GM21367 (cell line): ENCODE measurements at regions not wholly inside any gene's neighbourhood (a gene's known extent, or its start where the extent isn't known, plus 50 kb on each side); places are given as distances from the start of the nearest gene placed in this dataset.

Experiments used
- ATAC-seq: cut with Tn5 transposase; IDR thresholded peaks from one replicate; pipeline ENCODE4 v1.9.1; 2021; ENCODE audit not compliant: unreplicated experiment

DNA sequence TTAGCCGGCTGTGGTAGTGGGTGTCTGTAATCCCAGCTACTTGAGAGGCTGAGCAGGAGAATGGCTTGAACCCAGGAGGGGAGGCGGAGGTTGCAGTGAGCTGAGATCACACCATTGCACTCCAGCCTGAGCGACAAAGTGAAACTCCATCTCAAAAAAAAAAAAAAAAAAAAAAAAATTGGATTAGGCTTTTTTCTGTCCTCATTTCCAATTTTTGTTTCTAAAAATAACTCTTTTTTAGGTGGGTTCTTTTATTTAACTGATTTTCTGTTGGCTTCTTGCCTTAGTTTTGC lies 863.7 kb downstream of the LRFN5 start:
- no peak for ATAC-seq

DNA sequence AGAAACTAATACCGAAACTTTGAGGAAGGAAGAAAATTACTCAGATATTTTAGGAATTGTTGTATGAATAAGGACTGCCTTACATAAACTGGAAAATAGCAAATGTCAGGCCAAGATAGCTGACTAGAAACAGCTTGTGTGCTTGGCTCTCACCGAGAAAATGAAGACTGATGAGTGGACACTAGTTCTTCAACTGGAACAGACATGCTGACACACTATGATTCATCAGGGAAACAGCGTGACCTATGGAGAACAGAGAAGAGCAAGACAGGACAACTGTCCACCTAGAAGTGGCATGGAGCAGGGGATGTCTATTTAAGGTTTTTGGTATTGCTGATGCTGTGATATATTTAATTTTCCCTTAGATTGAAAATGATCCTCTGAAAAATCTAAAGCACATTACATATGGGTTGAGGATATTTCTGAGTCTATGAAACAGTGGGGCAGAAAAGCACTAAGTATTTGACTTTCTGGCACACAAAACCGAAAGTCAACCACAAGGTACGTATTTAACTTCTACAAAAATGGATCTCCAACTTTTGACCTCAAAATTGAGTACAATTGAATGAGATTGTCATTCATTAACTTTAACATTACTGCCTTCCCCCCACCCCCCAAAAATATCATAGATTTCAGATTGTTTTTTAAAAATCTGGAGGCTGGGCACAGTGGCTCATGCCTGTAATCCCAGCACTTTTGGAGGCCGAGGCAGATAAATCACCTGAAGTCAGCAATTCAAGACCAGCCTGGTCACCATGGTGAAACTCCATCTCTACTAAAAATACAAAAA lies 863.2 kb downstream of the LRFN5 start:
- no peak for ATAC-seq

DNA sequence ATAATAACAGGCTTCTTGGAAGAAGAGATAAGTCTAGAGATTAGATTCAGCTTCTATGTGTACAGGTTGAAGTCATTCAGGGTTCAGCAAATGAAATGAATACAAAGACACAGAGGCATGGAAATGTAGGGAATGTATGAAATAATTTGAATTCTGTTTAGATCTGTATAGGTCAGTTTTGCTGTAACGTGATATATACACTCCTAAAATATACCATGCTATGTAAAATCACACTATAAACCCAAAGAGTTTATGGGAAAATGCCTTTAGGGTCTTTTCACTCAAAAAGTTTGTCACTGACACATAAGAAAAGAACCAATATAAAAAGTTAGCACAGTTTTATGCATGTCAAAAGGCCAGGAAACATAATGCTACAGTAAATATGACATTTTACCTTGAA lies 854.0 kb downstream of the LRFN5 start:
- ATAC-seq: no peak

DNA sequence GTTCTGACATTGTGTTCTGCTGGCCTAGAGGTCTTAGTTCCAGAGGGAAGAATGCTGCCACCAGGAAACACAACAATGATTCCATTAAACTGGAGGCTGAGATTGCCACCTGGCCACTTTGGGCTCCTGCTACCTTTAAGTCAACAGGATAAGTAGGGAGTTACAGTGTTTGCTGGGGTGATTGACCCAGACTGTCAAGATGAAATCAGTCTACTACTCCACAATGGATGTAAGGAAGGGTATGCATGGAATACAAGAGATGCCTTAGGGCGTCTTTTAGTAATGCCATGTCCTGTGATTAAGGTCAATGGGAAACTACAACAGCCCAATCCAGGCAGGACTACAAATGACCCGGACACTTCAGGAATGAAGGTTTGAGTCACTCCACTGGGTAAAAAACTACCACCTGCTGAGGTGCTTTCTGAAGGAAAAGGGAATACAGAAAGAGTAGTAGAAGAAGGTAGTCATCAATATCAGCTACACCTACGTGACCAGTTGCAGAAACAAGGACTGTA lies 852.6 kb downstream of the LRFN5 start:
- no peak for ATAC-seq

DNA sequence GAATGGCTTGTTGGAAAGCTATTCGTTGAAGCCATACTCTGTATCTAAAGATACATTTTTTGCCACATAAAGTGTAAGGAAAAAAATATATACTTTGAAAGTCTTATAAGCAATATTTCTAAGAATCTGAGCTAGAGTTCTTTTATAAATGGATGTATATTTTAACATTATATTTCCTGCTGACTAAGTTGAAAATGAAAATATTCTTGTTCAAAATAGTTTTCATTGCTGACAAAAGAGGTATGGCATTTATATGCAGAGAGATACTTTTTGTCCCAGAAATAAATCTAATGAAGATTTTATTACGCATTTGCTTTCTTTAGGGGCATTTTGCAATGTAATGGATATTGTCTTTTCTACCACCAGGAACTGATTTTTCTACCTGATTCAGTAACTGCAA lies 834.9 kb downstream of the LRFN5 start:
- no peak for ATAC-seq

DNA sequence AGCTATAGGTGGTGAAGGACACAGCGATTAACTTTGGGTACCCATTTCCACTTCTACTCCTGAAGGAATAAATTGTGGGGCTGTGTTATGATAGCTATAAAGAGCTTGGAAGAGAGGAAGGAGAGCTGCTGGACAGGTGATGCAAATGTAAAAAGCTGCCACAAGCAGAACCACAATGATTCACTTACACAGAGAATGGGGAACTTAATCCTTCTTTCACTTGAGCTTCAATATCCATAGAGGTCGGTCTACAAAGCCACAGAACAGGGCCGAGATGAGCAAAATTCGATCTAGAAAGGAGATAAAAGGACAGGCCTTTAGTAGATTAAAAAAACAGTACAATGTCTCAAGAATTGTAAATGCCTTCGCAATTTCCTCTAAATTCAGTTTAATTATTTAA lies 831.1 kb downstream of the LRFN5 start:
- ATAC-seq: no peak

DNA sequence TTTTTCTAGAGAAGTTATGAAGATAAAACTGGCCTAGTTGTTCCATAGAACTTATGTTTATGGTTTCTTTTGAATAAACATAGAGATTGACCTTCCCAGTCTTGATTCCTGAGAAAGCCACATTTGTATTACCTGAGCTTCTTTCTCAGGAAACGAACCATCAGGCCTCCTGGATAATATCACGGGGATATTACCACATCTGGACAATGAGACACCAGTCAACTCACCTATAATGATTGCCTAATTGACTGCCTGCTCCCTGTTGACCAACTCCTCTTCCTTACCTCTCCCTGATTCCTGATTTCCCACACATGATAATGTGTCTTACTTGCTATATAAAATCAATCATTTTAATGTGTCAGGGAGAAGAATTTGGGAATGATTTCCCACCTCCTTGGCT lies 822.7 kb downstream of the LRFN5 start:
- no peak for ATAC-seq

DNA sequence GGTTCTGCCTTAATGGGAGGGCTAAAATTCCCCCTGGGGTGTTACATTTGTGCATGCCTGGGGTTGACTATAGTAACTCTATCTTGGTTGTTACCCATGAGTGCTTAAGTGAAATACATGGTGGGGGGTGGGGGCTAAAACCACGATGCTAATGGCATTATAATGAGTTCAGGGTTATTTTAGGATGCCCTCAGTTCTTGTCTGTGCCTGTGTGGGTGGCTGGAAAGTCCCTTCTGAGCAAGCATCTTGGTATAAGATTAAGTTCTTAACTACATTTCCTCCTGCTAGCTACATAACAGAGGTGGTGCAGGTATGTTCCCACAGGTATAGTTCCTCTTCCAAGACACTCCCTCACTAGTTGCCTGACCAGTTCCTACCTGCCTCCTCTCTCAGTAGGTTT lies 822.3 kb downstream of the LRFN5 start:
- peak; percentile 95 for ATAC-seq

DNA sequence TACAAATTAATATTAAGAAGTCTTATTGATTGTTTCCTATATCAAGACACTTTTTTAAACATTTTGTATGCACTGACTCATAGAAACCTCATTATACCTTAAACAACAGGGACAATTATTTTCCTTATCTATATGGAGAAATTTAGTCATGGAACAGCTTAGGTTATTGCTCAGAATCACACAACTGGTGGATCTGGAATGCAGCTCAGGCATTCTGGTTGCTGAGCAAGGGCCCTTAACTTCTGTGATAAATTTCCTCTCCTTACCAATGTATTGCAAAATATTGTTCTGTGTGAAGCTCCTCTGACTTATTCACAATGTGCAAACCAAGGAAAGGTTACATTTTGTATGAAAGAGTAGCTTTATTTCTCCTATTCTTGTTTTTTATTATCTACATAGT lies 817.8 kb downstream of the LRFN5 start:
- ATAC-seq: no peak

DNA sequence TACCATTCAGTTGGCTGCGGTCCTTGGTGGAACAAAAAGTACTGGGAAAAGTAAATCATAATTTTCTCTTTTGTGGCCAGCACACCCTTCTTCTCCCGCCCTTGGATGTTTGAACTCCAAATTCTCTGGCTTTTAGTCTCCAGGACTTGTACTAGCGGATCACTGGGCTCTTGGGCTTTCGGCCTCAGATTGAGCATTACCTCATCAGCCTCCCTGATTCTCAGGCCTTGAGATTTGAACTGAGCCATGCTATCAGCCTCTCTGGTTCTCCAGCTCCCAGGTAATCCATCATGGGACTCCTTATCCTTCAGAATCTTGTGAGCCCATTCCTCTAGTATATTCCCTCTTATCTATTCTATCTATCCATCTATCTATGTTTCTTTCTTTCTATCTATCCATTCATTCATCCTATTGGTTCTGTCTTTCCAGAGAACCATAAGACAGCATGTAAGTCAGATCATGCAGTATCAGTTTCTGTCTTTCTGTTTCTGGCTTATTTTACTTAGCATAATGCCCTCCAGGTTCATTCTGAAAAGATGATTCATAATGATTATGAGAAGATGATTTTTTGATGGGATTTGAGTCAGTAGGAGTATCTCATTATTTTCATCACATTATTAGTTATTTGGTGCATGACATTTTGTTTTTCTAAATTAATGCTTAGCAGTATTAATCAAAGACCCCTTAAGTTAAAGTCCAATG lies 814.9 kb downstream of the LRFN5 start:
- ATAC-seq: no peak

DNA sequence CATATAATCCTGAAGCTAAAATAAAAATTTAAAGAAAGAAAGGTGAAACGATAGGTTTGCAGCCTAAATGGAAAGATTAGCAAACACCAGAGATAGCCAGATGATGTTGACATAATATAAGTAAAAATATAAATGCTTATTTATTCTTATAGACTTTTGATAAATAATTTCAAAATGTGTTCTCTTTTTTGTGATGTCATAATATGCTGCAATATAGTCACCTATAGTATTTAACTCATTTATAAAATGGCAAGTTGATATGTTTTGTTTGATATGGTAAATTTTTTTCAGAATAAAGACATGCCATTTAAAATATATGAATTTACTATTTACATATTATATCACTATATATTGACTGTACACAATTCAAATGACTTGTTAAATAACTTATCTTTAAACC lies 813.4 kb downstream of the LRFN5 start:
- no peak for ATAC-seq

DNA sequence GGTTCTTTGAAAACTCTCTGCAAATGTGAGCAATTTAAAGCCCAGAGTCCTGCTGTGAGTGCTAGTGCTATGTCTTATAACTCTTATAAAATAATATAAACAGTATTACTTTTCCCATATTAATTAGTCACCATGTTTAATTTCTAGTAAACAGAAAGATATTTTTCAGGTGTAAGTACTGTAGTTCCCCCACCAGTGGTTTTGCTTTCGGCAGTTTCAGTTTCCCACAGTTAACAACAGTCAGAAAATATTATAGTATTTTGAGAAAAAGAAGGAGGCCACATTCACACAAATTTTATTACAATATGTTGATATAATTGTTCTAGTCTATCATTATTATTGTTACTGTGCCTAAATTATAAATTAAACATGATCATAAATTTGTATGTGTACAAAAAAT lies 800.5 kb downstream of the LRFN5 start:
- no peak for ATAC-seq

DNA sequence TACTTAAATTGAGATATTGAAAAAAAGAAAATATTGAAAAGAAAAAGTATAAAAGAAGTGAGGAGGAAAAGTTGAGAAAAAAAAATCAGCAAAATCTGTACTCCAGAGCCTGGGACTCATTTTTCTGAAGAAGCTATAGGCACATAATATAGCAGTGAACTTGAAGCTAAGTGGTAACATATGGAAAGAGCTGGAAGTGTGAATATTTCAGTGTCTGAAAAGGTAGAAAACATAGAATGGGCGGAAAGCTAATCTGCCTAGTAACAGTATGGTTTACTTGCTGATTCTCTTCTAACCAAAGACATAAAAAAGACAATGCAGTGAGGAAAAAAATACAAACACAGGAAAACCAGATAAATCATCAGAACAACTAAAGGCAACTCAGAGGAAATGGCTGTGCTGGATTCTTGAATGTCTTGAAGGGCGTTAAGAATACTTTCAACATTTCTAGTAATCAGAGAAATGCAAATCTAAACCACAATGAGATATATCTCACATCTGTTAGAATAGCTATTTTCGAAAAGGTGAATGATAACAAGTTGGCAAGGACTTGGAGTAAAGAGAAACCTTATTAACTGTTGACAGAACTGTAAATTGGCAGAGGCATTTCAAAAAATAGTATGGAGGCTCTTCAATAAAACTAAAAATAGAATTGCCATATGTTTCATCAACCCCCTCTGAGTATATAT lies 784.6 kb downstream of the LRFN5 start:
- peak; percentile 75 for ATAC-seq

DNA sequence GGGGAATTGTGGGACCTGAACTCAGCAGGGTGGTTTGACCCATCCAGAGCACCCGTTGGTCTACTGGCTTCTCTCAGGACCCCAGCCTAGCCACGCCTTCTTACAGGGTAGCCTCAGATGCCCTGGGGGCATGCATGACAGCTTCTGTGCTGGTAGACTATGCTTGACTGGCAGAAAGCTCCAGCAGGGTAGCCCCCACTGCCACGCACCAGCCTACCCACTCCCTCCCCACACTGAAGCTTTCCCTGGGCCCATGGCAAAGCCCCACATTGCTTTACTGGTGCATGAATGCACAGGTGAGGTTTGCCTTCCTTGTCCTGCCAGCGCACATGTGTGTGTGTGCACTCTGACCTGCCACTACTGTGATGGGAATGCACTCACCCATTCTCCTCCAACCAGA lies 772.2 kb downstream of the LRFN5 start:
- ATAC-seq: no peak

DNA sequence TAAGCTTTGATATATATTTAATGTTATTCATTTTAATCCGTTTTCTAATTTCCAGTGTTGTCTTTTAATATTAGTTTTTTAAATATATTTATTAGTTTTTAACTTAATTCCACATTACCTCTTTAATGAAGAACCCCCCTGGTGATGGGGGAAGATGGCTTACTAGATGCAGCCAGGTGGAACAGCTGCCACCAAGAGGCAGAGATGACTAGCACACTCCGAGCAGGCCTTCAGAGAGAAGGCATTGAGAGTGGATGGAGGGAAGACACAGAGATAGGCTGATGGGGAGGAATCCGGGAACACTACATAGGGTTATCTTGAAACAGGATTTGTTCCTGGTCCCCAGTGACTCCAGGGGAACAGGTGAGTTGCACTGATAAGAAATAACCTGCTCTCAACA lies 771.6 kb downstream of the LRFN5 start:
- ATAC-seq: no peak

DNA sequence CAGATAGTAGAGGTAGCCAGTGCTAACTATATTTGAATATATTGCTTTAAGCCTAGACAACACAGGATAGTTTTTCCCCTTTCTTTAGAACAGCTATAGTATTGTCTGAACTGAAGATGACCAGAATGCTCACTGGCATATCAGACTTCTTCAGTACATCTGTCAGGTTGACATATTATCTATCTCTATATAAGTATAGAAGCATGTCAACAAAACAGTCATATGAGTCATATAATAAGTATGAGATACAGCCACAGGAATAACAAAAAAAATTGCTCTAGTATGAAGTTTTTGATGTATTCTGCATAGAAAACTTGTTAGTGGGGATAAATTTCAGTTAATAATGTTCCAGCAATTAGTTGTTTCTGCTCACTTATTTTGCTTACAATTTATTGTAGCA lies 767.7 kb downstream of the LRFN5 start:
- ATAC-seq: no peak

DNA sequence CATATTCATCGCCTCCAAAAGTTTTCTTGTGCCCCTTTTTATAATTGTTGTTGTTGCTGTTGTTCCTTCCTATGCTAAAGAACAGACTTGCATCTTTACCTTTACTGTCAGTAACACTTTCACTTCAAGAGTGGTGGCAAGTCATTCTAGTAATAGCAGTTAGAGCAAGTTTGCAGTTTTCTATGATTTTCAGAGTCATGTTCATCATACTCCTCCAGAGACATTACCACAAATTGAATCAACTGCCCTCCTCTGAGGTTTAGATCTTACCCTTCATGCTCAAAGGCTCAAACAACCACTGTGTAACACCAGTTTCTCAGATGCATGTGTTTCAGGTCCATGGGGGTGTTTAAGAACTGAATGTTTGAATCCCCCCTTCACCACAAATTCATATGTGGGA lies 763.4 kb downstream of the LRFN5 start:
- ATAC-seq: no peak

DNA sequence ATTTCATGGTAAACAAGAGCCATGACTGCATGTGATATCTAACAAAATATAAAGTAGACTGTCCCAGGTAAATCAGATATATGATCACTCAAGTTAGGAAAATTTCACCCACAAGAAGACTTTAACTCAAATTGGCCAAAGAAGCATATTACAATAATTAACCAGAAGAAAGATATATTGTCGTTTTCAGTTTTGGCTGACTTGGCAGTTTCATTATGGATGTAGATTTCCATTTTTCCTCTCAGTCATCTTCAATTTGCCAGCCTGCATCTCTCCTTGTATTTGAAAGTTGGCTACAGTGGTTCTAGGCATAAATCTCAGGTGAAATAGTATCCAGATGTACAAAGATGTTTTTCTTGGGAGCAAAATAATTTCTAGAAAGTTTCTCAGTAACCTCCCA lies 761.6 kb downstream of the LRFN5 start:
- no peak for ATAC-seq

DNA sequence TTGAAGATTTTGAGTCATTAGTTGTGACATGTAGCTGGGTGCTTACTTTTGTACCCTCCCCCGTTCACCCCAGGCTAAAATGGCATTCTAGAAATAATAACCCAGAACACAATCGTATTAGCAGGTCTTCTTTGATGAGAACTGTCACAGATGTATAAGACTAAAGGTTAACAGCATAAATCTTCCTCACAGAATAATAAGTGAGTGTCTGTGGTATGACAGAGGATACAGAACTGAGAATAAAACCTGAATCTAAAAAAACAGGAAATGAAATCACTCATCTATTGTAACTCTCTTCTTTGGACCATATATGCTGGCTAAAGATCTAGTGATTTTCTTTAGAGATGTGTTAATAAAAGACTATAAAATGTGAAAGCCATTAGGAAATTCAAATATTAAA lies 746.6 kb downstream of the LRFN5 start:
- peak; percentile 94 for ATAC-seq

DNA sequence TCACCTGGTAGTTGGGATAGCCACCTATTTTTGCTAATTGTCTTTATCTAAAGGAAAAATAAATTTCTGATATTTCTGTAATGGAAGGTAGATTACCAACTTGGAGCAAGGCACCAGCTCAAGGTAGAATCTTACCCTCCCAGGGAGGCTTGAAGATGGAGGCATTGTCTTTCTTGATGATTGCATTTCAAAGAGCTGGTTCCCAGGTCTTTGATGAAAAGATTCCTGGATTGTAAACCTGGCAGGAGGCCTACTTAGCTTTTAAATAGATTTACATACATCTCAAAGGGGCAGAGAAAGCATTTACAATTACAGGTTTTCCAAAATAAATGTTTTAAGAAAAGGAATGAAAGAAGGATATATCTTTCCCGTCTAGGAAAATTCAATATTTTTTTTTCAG lies 729.2 kb downstream of the LRFN5 start:
- ATAC-seq: no peak

DNA sequence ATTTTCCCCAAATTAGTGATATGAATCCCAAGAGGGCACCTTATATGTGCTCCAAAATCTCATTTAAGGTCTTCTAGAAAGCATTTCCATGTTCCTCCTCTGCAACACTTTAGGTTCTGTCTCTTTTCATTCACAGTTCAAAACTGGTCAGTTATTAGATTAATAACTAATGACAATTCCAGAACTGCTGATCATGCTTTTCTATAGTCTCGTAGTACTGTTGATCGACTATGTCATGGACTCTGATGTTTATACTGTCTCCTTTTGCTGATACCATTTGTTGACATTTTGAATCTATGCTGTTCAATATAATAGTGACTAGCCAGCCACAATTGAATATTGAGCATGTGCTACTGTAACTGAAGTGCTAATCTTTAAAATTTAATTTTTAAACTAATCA lies 728.3 kb downstream of the LRFN5 start:
- ATAC-seq: no peak

DNA sequence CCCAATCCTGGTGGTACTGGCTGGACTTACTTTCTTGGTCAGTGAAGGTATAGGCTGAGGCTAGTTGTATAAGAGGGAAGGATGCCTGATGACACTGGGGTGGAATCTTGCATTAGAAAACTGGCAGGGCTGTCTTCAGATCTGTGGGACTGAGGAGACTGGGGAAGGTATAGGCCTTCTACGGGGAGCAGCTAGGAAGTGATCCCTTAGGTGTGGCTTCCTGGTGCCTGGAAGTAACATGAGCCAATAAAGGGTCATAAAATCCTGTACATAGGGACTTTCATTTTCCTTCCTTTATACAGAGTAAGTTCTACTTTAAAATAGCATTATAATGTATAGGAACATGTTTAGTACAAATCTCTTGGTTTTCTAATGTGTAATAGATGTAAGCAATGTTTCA lies 716.8 kb downstream of the LRFN5 start:
- no peak for ATAC-seq
